ENCODE measurements at regions not wholly inside any gene's neighbourhood (a gene's known extent, or its start where the extent isn't known, plus 50 kb on each side); places are given as distances from the start of the nearest gene placed in this dataset.

GRCh38 chr10:4733843-4734224, 92.2 kb upstream of the AKR1E2 start:
- DNase-seq (ENCODE audit: extremely low read depth, low read depth), result no peak

- DNase-seq (ENCODE audit: extremely low read depth, low read depth), result no peak
These were observed 92.7 kb upstream of the AKR1E2 start for GRCh38 chr10:4733150-4733842.

GRCh38 chr10:4730998-4731397, 95.0 kb upstream of the AKR1E2 start:
- DNase-seq (ENCODE audit: extremely low read depth, low read depth), result no peak

GRCh38 chr10:4725917-4726606, 99.9 kb upstream of the AKR1E2 start:
- DNase-seq (ENCODE audit: extremely low read depth, low read depth), result peak; percentile 75

- no peak for DNase-seq (ENCODE audit: extremely low read depth, low read depth)
These were observed 102.1 kb upstream of the AKR1E2 start for GRCh38 chr10:4723860-4724259.

- no peak for DNase-seq (ENCODE audit: extremely low read depth, low read depth)
These were observed 103.8 kb upstream of the AKR1E2 start for GRCh38 chr10:4721999-4722753.

GRCh38 chr10:4720463-4720862, 105.5 kb upstream of the AKR1E2 start:
- no peak for DNase-seq (ENCODE audit: extremely low read depth, low read depth)

GRCh38 chr10:4719671-4720070, 106.3 kb upstream of the AKR1E2 start:
- no peak for DNase-seq (ENCODE audit: extremely low read depth, low read depth)

GRCh38 chr10:4719036-4719435, 107.0 kb upstream of the AKR1E2 start:
- no peak for DNase-seq (ENCODE audit: extremely low read depth, low read depth)

GRCh38 chr10:4718544-4718943, 107.5 kb upstream of the AKR1E2 start:
- DNase-seq (ENCODE audit: extremely low read depth, low read depth), result no peak

GRCh38 chr10:4717670-4718069, 108.3 kb upstream of the AKR1E2 start:
- DNase-seq (ENCODE audit: extremely low read depth, low read depth), result no peak

- no peak for DNase-seq (ENCODE audit: extremely low read depth, low read depth)
These were observed 115.1 kb upstream of the AKR1E2 start for GRCh38 chr10:4710858-4711257.

GRCh38 chr10:4708123-4708759, 117.8 kb upstream of the AKR1E2 start:
- no peak for DNase-seq (ENCODE audit: extremely low read depth, low read depth)

- no peak for DNase-seq (ENCODE audit: extremely low read depth, low read depth)
These were observed 118.8 kb upstream of the AKR1E2 start for GRCh38 chr10:4707221-4707620.

- DNase-seq (ENCODE audit: extremely low read depth, low read depth), result no peak
These were observed 121.9 kb upstream of the AKR1E2 start for GRCh38 chr10:4704034-4704545.

GRCh38 chr10:4701016-4701415, 125.0 kb upstream of the AKR1E2 start:
- DNase-seq (ENCODE audit: extremely low read depth, low read depth), result no peak

- DNase-seq (ENCODE audit: extremely low read depth, low read depth), result no peak
These were observed 125.9 kb upstream of the AKR1E2 start for GRCh38 chr10:4699950-4700730.

GRCh38 chr10:4698075-4698474, 127.9 kb upstream of the AKR1E2 start:
- no peak for DNase-seq (ENCODE audit: extremely low read depth, low read depth)

- DNase-seq (ENCODE audit: extremely low read depth, low read depth), result no peak
These were observed 129.8 kb upstream of the AKR1E2 start for GRCh38 chr10:4696186-4696585.

GRCh38 chr10:4693967-4694366, 132.0 kb upstream of the AKR1E2 start:
- DNase-seq (ENCODE audit: extremely low read depth, low read depth), result no peak

All from NCI-H460 (cell line).